Central memory CD8-positive, alpha-beta T cell (primary cell): ENCODE measurements at regions not wholly inside any gene's neighbourhood (a gene's known extent, or its start where the extent isn't known, plus 50 kb on each side); places are given as distances from the start of the nearest gene placed in this dataset.
"Not testable (repeated sequence)": the region's sequence is repeated elsewhere in the genome, so short reads cannot be mapped to it uniquely, and the experiment has no call there.

Experiments
- ATAC-seq: fragments of 150-1000 bp; cut with Tn5 transposase; replicated peaks from 2 replicates; pipeline ENCODE4 v1.10.0; 2022; ENCODE audit warnings: mild to moderate bottlenecking, moderate FRiP score, moderate number of reproducible peaks; ENCODE audit not compliant: poor library complexity, severe bottlenecking; ENCODE audit errors: extremely low read depth
- DNase-seq, 2 donors: peaks; one replicate each; pipeline ENCODE4 v3.0.0; 2021; ENCODE audit warnings: low spot score in 2 of 2
- H3K27ac Mint-ChIP-seq: one replicate; pipeline ENCODE4 v1.8.0; 2022; ENCODE audit warnings: low read depth, mild to moderate bottlenecking, moderate library complexity, mixed read lengths
- H3K27me3 Mint-ChIP-seq: one replicate; pipeline ENCODE4 v1.8.0; 2022; ENCODE audit warnings: mixed read lengths
- H3K36me3 Mint-ChIP-seq: one replicate; pipeline ENCODE4 v1.8.0; 2022; ENCODE audit warnings: mild to moderate bottlenecking, moderate library complexity, mixed read lengths; ENCODE audit not compliant: insufficient read depth
- H3K4me1 Mint-ChIP-seq: one replicate; pipeline ENCODE4 v1.8.0; 2022; ENCODE audit warnings: mixed read lengths
- H3K4me3 Mint-ChIP-seq: one replicate; pipeline ENCODE4 v1.8.0; 2022; ENCODE audit warnings: mild to moderate bottlenecking, moderate library complexity, mixed read lengths
- H3K9me3 Mint-ChIP-seq: one replicate; pipeline ENCODE4 v1.8.0; 2022; ENCODE audit warnings: mixed read lengths

GRCh38 chr12:105667973-105668743 lies 337.7 kb downstream of the C12orf75 start:
- no peaks in the 10 kb centered on the region for H3K9me3 Mint-ChIP-seq
- no peak overlapping the region for H3K27ac Mint-ChIP-seq
- no peak for ATAC-seq
- no peaks in the 10 kb centered on the region for H3K27me3 Mint-ChIP-seq
- no peak overlapping the region for H3K4me3 Mint-ChIP-seq
- no peaks in the 10 kb centered on the region for H3K36me3 Mint-ChIP-seq
- DNase-seq = no peak
- H3K4me1 Mint-ChIP-seq = no peaks in the 10 kb centered on the region

GRCh38 chr12:105670672-105671071 lies 340.2 kb downstream of the C12orf75 start:
- no peak for ATAC-seq
- no peaks in the 10 kb centered on the region for H3K4me1 Mint-ChIP-seq
- no peaks in the 10 kb centered on the region for H3K9me3 Mint-ChIP-seq
- H3K36me3 Mint-ChIP-seq = no peaks in the 10 kb centered on the region
- DNase-seq = no peak
- no peak overlapping the region for H3K27ac Mint-ChIP-seq
- no peak overlapping the region for H3K4me3 Mint-ChIP-seq
- H3K27me3 Mint-ChIP-seq = no peaks in the 10 kb centered on the region

- Mint-ChIP-seq H3K4me1 (no peaks in the 10 kb centered on the region), H3K36me3 (no peaks in the 10 kb centered on the region), H3K27me3 (no peaks in the 10 kb centered on the region), H3K4me3 (no peak overlapping the region), H3K9me3 (no peaks in the 10 kb centered on the region), H3K27ac (no peak overlapping the region)
- ATAC-seq (no peak), DNase-seq (no peak)
Observed at GRCh38 chr12:105671720-105672119, 341.2 kb downstream of the C12orf75 start.

- Mint-ChIP-seq H3K9me3 (no peaks in the 10 kb centered on the region), H3K4me1 (no peaks in the 10 kb centered on the region), H3K27me3 (no peaks in the 10 kb centered on the region), H3K36me3 (no peaks in the 10 kb centered on the region), H3K27ac (no peak overlapping the region), H3K4me3 (no peak overlapping the region)
- ATAC-seq = no peak
- no peak for DNase-seq
Observed at GRCh38 chr12:105672121-105672975, 341.9 kb downstream of the C12orf75 start.

- no peaks in the 10 kb centered on the region for H3K9me3 Mint-ChIP-seq
- no peak overlapping the region for H3K4me3 Mint-ChIP-seq
Observed at GRCh38 chr12:105674871-105675699, 344.6 kb downstream of the C12orf75 start.

GRCh38 chr12:105676694-105677093 lies 346.2 kb downstream of the C12orf75 start:
- ATAC-seq = no peak
- Mint-ChIP-seq H3K9me3 (no peaks in the 10 kb centered on the region), H3K4me3 (no peak overlapping the region), H3K27ac (no peak overlapping the region), H3K27me3 (no peaks in the 10 kb centered on the region), H3K36me3 (no peaks in the 10 kb centered on the region), H3K4me1 (no peaks in the 10 kb centered on the region)
- DNase-seq = no peak

More at GRCh38 chr12:105674871-105675699, 344.6 kb downstream of the C12orf75 start:
- ATAC-seq (no peak), DNase-seq (no peak)
- Mint-ChIP-seq H3K27ac (no peak overlapping the region), H3K36me3 (no peaks in the 10 kb centered on the region), H3K4me1 (no peaks in the 10 kb centered on the region), H3K27me3 (no peaks in the 10 kb centered on the region)

GRCh38 chr12:105677672-105678071 lies 347.2 kb downstream of the C12orf75 start:
- H3K4me3 Mint-ChIP-seq = no peak overlapping the region
- no peak for DNase-seq
- no peaks in the 10 kb centered on the region for H3K36me3 Mint-ChIP-seq
- no peaks in the 10 kb centered on the region for H3K4me1 Mint-ChIP-seq
- H3K27ac Mint-ChIP-seq = no peak overlapping the region
- ATAC-seq = no peak
- H3K9me3 Mint-ChIP-seq = no peaks in the 10 kb centered on the region
- no peaks in the 10 kb centered on the region for H3K27me3 Mint-ChIP-seq

GRCh38 chr12:105679982-105680381 lies 349.5 kb downstream of the C12orf75 start:
- Mint-ChIP-seq H3K9me3 (no peaks in the 10 kb centered on the region), H3K27ac (no peak overlapping the region), H3K4me3 (no peak overlapping the region), H3K27me3 (no peaks in the 10 kb centered on the region), H3K4me1 (no peaks in the 10 kb centered on the region), H3K36me3 (no peaks in the 10 kb centered on the region)
- ATAC-seq (no peak), DNase-seq (no peak)

GRCh38 chr12:105681341-105681740 lies 350.9 kb downstream of the C12orf75 start:
- no peak for DNase-seq
- Mint-ChIP-seq H3K27me3 (no peaks in the 10 kb centered on the region), H3K27ac (no peak overlapping the region), H3K4me3 (no peak overlapping the region), H3K4me1 (no peaks in the 10 kb centered on the region), H3K9me3 (no peaks in the 10 kb centered on the region), H3K36me3 (no peaks in the 10 kb centered on the region)
- no peak for ATAC-seq

GRCh38 chr12:105682821-105683220 lies 352.3 kb downstream of the C12orf75 start:
- not testable (repeated sequence) for H3K36me3 Mint-ChIP-seq, H3K4me1 Mint-ChIP-seq, ATAC-seq, H3K27ac Mint-ChIP-seq, H3K4me3 Mint-ChIP-seq, DNase-seq, H3K9me3 Mint-ChIP-seq, H3K27me3 Mint-ChIP-seq

- ATAC-seq, H3K4me1 Mint-ChIP-seq, H3K27ac Mint-ChIP-seq, H3K9me3 Mint-ChIP-seq, DNase-seq, H3K27me3 Mint-ChIP-seq, H3K4me3 Mint-ChIP-seq, H3K36me3 Mint-ChIP-seq: not testable (repeated sequence)
Observed at GRCh38 chr12:105683836-105684235, 353.3 kb downstream of the C12orf75 start.

- Mint-ChIP-seq H3K27me3 (peaks cover 27% of the 10 kb centered on the region), H3K9me3 (no peaks in the 10 kb centered on the region), H3K4me1 (no peaks in the 10 kb centered on the region), H3K4me3 (no peak overlapping the region), H3K27ac (no peak overlapping the region), H3K36me3 (no peaks in the 10 kb centered on the region)
- ATAC-seq (no peak), DNase-seq (no peak)
Observed at GRCh38 chr12:105698075-105698474, 367.6 kb downstream of the C12orf75 start.
